A673 (cell line): ENCODE measurements at regions not wholly inside any gene's neighbourhood (a gene's known extent, or its start where the extent isn't known, plus 50 kb on each side); places are given as distances from the start of the nearest gene placed in this dataset.

ENCODE experiments used
- EZH2 ChIP-seq: fragments of 200-600 bp; sonication (generic); IDR thresholded peaks from 2 replicates; pipeline ENCODE4 v1.6.1; 2017; ENCODE audit warnings: borderline replicate concordance, low read depth, mild to moderate bottlenecking, mixed read lengths, antibody characterized with exemption, low read length; ENCODE audit not compliant: poor library complexity, severe bottlenecking
- TF ChIP-seq, protein P1 (sequence below): fragments of 300-800, 200-600 bp; sonication (generic); conservative IDR thresholded peaks from 2 replicates; pipeline ENCODE4 v1.5.1; 2017; ENCODE audit warnings: low read depth, mild to moderate bottlenecking, antibody characterized with exemption, low read length, moderate library complexity, mixed read lengths

DNA sequence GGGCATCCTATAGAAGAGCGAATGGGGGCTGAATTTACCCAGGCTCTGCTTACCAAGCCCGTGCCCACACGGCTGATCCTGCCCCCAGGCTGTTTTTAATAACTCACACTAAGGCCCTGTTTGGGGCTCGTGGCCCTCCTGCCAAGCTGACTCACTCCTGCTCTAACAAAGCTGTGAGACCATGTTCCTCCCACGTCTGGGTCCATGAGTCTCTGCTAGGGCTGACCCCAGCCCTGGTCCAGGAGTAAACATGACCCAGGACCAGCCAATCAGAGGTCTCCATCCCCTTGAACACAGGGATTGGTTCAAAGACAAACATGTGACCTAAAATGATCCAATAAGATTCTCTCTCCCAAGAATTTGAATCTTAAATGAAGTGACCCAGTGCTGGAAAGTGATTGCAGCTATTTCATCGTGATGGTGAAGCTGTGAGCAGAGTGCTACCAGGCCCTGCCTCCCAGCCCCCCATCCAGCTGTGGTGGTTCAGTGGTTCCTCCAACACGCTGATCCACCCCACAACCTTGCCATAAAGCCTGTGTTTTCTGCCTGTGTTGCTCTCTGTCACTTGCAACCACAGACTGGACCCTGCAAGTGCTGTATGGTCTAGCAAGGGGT is 57.2 kb downstream of the C16orf82 start:
- TF ChIP-seq, protein P1, sequence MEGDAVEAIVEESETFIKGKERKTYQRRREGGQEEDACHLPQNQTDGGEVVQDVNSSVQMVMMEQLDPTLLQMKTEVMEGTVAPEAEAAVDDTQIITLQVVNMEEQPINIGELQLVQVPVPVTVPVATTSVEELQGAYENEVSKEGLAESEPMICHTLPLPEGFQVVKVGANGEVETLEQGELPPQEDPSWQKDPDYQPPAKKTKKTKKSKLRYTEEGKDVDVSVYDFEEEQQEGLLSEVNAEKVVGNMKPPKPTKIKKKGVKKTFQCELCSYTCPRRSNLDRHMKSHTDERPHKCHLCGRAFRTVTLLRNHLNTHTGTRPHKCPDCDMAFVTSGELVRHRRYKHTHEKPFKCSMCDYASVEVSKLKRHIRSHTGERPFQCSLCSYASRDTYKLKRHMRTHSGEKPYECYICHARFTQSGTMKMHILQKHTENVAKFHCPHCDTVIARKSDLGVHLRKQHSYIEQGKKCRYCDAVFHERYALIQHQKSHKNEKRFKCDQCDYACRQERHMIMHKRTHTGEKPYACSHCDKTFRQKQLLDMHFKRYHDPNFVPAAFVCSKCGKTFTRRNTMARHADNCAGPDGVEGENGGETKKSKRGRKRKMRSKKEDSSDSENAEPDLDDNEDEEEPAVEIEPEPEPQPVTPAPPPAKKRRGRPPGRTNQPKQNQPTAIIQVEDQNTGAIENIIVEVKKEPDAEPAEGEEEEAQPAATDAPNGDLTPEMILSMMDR: no peak
- no peak for TF ChIP-seq EZH2
